GM18951 (cell line): ENCODE measurements at regions not wholly inside any gene's neighbourhood (a gene's known extent, or its start where the extent isn't known, plus 50 kb on each side); places are given as distances from the start of the nearest gene placed in this dataset.

Experiments used
- POLR2A ChIP-seq: IDR thresholded peaks from 4 replicates; pipeline ENCODE4 v1.6.1; 2011; ENCODE audit warnings: mild to moderate bottlenecking; ENCODE audit not compliant: insufficient read length, insufficient read depth; ENCODE audit errors: extremely low read depth
- in situ Hi-C: fragments of 300-500 bp; cut with MboI; formaldehyde crosslinking; loops from one replicate; pipeline ENCODE4 v1.12.0; 2022; ENCODE audit warnings: low sequenced_read_pairs, mixed read lengths, inconsistent platforms; ENCODE audit not compliant: unreplicated experiment

- in situ Hi-C loops, result no loop called here
Measured at GRCh38 chr9:120184266-120184665, 395.7 kb downstream of the CDK5RAP2 start.

GRCh38 chr9:120183615-120184014, 396.4 kb downstream of the CDK5RAP2 start:
- no peak for TF ChIP-seq POLR2A
- in situ Hi-C loops, result no loop called here

More at GRCh38 chr9:120184266-120184665, 395.7 kb downstream of the CDK5RAP2 start:
- no peak for TF ChIP-seq POLR2A

GRCh38 chr9:120182011-120182410, 398.0 kb downstream of the CDK5RAP2 start:
- in situ Hi-C loops, result no loop called here
- TF ChIP-seq POLR2A, result no peak

- TF ChIP-seq POLR2A, result no peak
- in situ Hi-C loops, result no loop called here
Measured at GRCh38 chr9:120177121-120177520, 402.8 kb downstream of the CDK5RAP2 start.

GRCh38 chr9:120175031-120175430, 404.9 kb downstream of the CDK5RAP2 start:
- in situ Hi-C loops, result no loop called here
- TF ChIP-seq POLR2A, result no peak

GRCh38 chr9:120161776-120162175, 418.2 kb downstream of the CDK5RAP2 start:
- in situ Hi-C loops, result no loop called here
- no peak for TF ChIP-seq POLR2A

- in situ Hi-C loops, result no loop called here
- no peak for TF ChIP-seq POLR2A
Measured at GRCh38 chr9:120158221-120158620, 421.7 kb downstream of the CDK5RAP2 start.

DNA sequence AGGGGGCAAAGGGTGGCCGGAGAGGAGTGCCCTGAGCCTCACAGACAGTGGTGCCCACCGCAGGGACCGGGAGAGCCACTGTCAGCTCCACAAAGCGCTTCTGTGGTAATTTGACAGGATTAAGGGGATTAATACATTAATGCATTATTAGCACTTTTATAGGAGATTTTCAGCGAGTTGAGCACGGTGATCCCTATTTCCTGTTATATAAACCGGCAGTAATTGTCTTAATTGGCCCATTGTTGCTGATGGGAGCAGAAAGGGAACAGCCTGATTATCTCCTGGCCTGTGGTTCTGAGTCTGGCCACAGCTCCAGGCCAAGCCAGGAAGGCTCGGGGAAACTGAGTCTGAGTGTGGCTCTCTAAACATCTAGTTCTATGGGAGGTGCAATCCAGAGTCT, 423.6 kb downstream of the CDK5RAP2 start:
- TF ChIP-seq POLR2A, result no peak
- in situ Hi-C loops, result no loop called here

DNA sequence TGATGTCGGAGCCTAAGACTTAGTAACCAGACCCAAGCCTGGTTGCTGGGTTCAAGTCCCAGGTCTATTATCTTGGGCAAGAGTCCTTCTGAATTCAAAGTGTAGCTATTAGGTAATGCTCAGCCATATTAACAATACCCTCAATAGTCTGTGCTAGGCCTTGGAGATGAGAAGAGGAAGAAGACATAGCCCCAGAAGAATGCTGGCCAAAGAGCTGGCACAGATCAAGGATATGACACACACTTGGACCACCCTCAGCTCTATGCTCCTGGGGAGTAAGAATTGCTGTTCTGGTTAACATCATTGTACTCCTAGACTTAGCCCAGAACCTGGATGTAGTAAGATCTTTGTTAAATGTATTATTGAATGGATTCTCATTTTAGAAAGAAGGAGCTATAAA, 426.7 kb downstream of the CDK5RAP2 start:
- TF ChIP-seq POLR2A, result no peak
- in situ Hi-C loops, result no loop called here

GRCh38 chr9:120152295-120152694, 427.7 kb downstream of the CDK5RAP2 start:
- in situ Hi-C loops, result no loop called here

DNA sequence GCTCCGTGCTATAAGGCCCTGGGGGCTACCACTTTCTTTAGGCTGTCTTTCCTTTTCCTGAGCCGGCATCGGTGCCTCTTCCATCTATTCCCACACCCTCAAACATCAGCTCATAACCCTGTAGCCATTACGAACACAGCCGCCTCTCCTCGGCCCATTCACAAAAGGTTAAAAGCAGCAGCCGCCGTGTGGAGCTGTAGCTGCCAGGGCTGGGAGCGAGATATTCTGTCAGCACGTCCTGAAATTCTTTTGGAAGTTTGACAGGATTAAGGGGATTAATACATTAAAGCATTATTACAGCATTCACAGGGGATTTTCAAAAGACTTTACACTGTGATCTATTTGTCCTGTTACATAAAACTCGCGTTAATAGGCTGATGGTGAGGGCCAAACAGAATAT, 428.2 kb downstream of the CDK5RAP2 start:
- in situ Hi-C loops, result no loop called here
- no peak for TF ChIP-seq POLR2A

More at GRCh38 chr9:120152295-120152694, 427.7 kb downstream of the CDK5RAP2 start:
- TF ChIP-seq POLR2A, result no peak

DNA sequence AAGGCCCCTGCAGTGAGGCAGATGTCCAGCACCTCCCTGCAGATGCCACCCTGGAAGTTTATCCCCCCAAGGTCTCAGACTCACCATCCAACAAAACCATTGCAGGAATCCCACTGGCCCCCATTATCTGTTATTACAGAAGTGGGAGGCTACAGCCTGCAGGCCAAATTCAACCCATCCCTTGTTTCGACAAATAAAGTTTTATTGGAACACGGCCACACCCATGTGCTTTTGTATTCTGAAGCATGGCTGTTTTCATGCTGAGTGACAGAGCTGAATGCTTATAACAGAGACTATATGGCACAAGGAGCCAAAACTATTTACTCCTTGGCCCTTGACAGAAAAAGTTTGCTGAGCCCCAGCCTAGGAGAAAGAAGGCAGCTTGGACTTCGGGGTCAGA, 428.8 kb downstream of the CDK5RAP2 start:
- no peak for TF ChIP-seq POLR2A
- in situ Hi-C loops, result no loop called here

DNA sequence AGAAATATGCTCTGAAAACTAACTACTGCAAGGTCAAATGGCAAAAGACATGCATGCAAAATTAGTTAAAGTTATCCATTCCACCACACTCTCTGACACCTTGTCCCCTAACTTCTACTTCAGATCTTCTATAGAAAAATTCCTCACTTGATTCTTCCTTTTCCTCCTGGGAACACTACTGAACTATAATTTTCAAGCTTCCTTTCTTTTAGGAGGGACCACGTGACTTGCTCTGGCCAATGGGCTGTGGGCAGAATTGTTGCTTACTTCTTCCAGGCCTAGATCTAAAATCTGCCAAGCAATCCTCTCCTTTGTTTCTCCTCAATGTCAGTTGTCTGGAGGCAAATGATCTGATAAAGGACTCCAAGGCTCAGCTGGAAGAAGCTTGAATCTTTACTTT, 441.0 kb downstream of the CDK5RAP2 start:
- in situ Hi-C loops, result no loop called here
- no peak for TF ChIP-seq POLR2A

GRCh38 chr9:120137186-120137840, 442.7 kb downstream of the CDK5RAP2 start:
- in situ Hi-C loops, result no loop called here
- TF ChIP-seq POLR2A, result no peak

- in situ Hi-C loops, result no loop called here
- no peak for TF ChIP-seq POLR2A
Measured at GRCh38 chr9:120136696-120137095, 443.3 kb downstream of the CDK5RAP2 start.

- in situ Hi-C loops, result no loop called here
- no peak for TF ChIP-seq POLR2A
Measured at GRCh38 chr9:120117081-120117480, 462.9 kb downstream of the CDK5RAP2 start.
